WTC11 (cell line): ENCODE measurements at regions not wholly inside any gene's neighbourhood (a gene's known extent, or its start where the extent isn't known, plus 50 kb on each side); places are given as distances from the start of the nearest gene placed in this dataset.

ENCODE experiments used
- ATAC-seq: fragments of 200-7000 bp; cut with Tn5 transposase; 2 replicates; pipeline ENCODE4 v1.10.0; 2021; ENCODE audit warnings: mild to moderate bottlenecking, moderate library complexity
- CTCF ChIA-PET: fragments of 300-600 bp; sonication (Branson Sonifier 250); formaldehyde crosslinking; loops from one replicate; lab custom pipeline; 2021; ENCODE audit warnings: antibody characterized with exemption; lab: Charles Lee
- POLR2A ChIA-PET: fragments of 350-600 bp; sonication (Branson Sonifier 250); formaldehyde crosslinking; loops from one replicate; lab custom pipeline; 2021; ENCODE audit warnings: antibody characterized with exemption; lab: Charles Lee
- DNase-seq: peaks from one replicate; pipeline ENCODE4 v3.0.0; 2021; ENCODE audit warnings: low spot score
- H3K27ac Mint-ChIP-seq: 2 replicates; pipeline ENCODE4 v1.8.0; 2021; ENCODE audit warnings: mixed read lengths
- H3K27me3 Mint-ChIP-seq: 2 replicates; pipeline ENCODE4 v1.8.0; 2021; ENCODE audit warnings: low read depth, mild to moderate bottlenecking, moderate library complexity, mixed read lengths
- H3K36me3 Mint-ChIP-seq: 2 replicates; pipeline ENCODE4 v1.8.0; 2021; ENCODE audit warnings: mixed read lengths
- H3K4me1 Mint-ChIP-seq: 2 replicates; pipeline ENCODE4 v1.8.0; 2022; ENCODE audit warnings: mixed read lengths
- H3K4me3 Mint-ChIP-seq: 2 replicates; pipeline ENCODE4 v1.8.0; 2021; ENCODE audit warnings: mild to moderate bottlenecking, moderate library complexity, mixed read lengths
- H3K9me3 Mint-ChIP-seq: 2 replicates; pipeline ENCODE4 v1.8.0; 2021; ENCODE audit warnings: mixed read lengths
- ARID4B ChIP-seq: sonication (generic); formaldehyde crosslinking; IDR thresholded peaks from 2 replicates; pipeline ENCODE4 v1.8.0; 2023; ENCODE audit warnings: missing genetic modification reagents, mild to moderate bottlenecking, borderline replicate concordance
- CBFB ChIP-seq: sonication (generic); formaldehyde crosslinking; IDR thresholded peaks from 2 replicates; pipeline ENCODE4 v1.8.1; 2022; ENCODE audit warnings: mild to moderate bottlenecking, low read depth, missing genetic modification reagents
- ELF4 ChIP-seq: sonication (generic); formaldehyde crosslinking; IDR thresholded peaks from 2 replicates; pipeline ENCODE4 v1.8.1; 2022; ENCODE audit warnings: low read depth, mild to moderate bottlenecking, moderate library complexity, missing genetic modification reagents
- ESRRA ChIP-seq: sonication (generic); formaldehyde crosslinking; IDR thresholded peaks from 2 replicates; pipeline ENCODE4 v1.8.1; 2022; ENCODE audit warnings: mild to moderate bottlenecking, missing genetic modification reagents, borderline replicate concordance
- FOXJ3 ChIP-seq: sonication (generic); formaldehyde crosslinking; IDR thresholded peaks from 2 replicates; pipeline ENCODE4 v1.9.0; 2021; ENCODE audit warnings: missing genetic modification reagents, mild to moderate bottlenecking, borderline replicate concordance
- GRHL2 ChIP-seq: fragments of 250-450 bp; sonication (Bioruptor Pico); IDR thresholded peaks from 2 replicates; pipeline ENCODE4 v1.8.0; 2022; ENCODE audit warnings: mild to moderate bottlenecking, moderate library complexity; ENCODE audit not compliant: insufficient replicate concordance, severe bottlenecking
- JUN ChIP-seq: sonication (generic); formaldehyde crosslinking; IDR thresholded peaks from 2 replicates; pipeline ENCODE4 v1.8.0; 2023; ENCODE audit warnings: mild to moderate bottlenecking, missing genetic modification reagents
- MAX ChIP-seq: sonication (generic); formaldehyde crosslinking; IDR thresholded peaks from 2 replicates; pipeline ENCODE4 v1.8.0; 2022; ENCODE audit warnings: mild to moderate bottlenecking, missing genetic modification reagents
- MLX ChIP-seq: sonication (generic); formaldehyde crosslinking; IDR thresholded peaks from 2 replicates; pipeline ENCODE4 v1.8.1; 2023; ENCODE audit warnings: mild to moderate bottlenecking, missing genetic modification reagents, moderate library complexity
- MXD4 ChIP-seq: fragments of 250-450 bp; sonication (Bioruptor Pico); IDR thresholded peaks from 2 replicates; pipeline ENCODE4 v1.8.0; 2021; ENCODE audit warnings: mild to moderate bottlenecking, moderate library complexity, borderline replicate concordance
- MYBL2 ChIP-seq: sonication (generic); formaldehyde crosslinking; IDR thresholded peaks from 2 replicates; pipeline ENCODE4 v1.8.1; 2023; ENCODE audit warnings: mild to moderate bottlenecking, moderate library complexity, missing genetic modification reagents
- NFATC4 ChIP-seq: fragments of 250-450 bp; sonication (Bioruptor Pico); IDR thresholded peaks from 2 replicates; pipeline ENCODE4 v1.9.0; 2021; ENCODE audit warnings: mild to moderate bottlenecking
- NR1H2 ChIP-seq: sonication (generic); formaldehyde crosslinking; IDR thresholded peaks from 2 replicates; pipeline ENCODE4 v1.9.0; 2021; ENCODE audit warnings: mild to moderate bottlenecking, moderate library complexity, missing genetic modification reagents
- NR3C1 ChIP-seq: sonication (generic); formaldehyde crosslinking; conservative IDR thresholded peaks from 2 replicates; pipeline ENCODE4 v1.8.1; 2023; ENCODE audit warnings: low read depth, mild to moderate bottlenecking, missing genetic modification reagents
- RELA ChIP-seq: sonication (generic); formaldehyde crosslinking; IDR thresholded peaks from 2 replicates; pipeline ENCODE4 v1.8.1; 2022; ENCODE audit warnings: missing genetic modification reagents, mild to moderate bottlenecking, borderline replicate concordance
- RORB ChIP-seq: fragments of 250-450 bp; sonication (Bioruptor Pico); IDR thresholded peaks from 2 replicates; pipeline ENCODE4 v1.9.0; 2021; ENCODE audit warnings: mild to moderate bottlenecking
- SMAD4 ChIP-seq: sonication (generic); formaldehyde crosslinking; IDR thresholded peaks from 2 replicates; pipeline ENCODE4 v1.8.0; 2022; ENCODE audit warnings: mild to moderate bottlenecking, missing genetic modification reagents
- SP1 ChIP-seq: sonication (generic); formaldehyde crosslinking; conservative IDR thresholded peaks from 2 replicates; pipeline ENCODE4 v1.8.1; 2022; ENCODE audit warnings: missing genetic modification reagents
- TCF7 ChIP-seq: sonication (generic); formaldehyde crosslinking; IDR thresholded peaks from 2 replicates; pipeline ENCODE4 v1.8.0; 2022; ENCODE audit warnings: mild to moderate bottlenecking, low read depth, missing genetic modification reagents, moderate library complexity
- TEAD4 ChIP-seq: sonication (generic); formaldehyde crosslinking; IDR thresholded peaks from 2 replicates; pipeline ENCODE4 v1.8.0; 2022; ENCODE audit warnings: mild to moderate bottlenecking, missing genetic modification reagents
- ZMAT4 ChIP-seq: fragments of 250-450 bp; sonication (Bioruptor Pico); IDR thresholded peaks from 2 replicates; pipeline ENCODE4 v1.9.0; 2021; ENCODE audit warnings: mild to moderate bottlenecking
- ZNF219 ChIP-seq: sonication (generic); formaldehyde crosslinking; IDR thresholded peaks from 2 replicates; pipeline ENCODE4 v1.8.0; 2023; ENCODE audit warnings: missing genetic modification reagents, mild to moderate bottlenecking, borderline replicate concordance
- ZNF232 ChIP-seq: sonication (generic); formaldehyde crosslinking; IDR thresholded peaks from 2 replicates; pipeline ENCODE4 v1.8.0; 2022; ENCODE audit warnings: mild to moderate bottlenecking, missing genetic modification reagents
- ZNF263 ChIP-seq: sonication (generic); formaldehyde crosslinking; IDR thresholded peaks from 2 replicates; pipeline ENCODE4 v1.8.1; 2022; ENCODE audit warnings: low read depth, mild to moderate bottlenecking, moderate library complexity, missing genetic modification reagents

- Mint-ChIP-seq H3K27ac (no peak overlapping the region; the same call in 1 of the 2 replicates), H3K4me3 (no peak overlapping the region), H3K4me1 (peaks cover 14% of the 10 kb centered on the region), H3K9me3 (peaks cover 16% of the 10 kb centered on the region), H3K27me3 (no peaks in the 10 kb centered on the region), H3K36me3 (no peaks in the 10 kb centered on the region; the same call in 1 of the 2 replicates)
- DNase-seq (no peak), ATAC-seq (no peak)
- ChIA-PET CTCF (no interaction called here), POLR2A (no interaction called here)
- TF ChIP-seq JUN (no peak), SP1 (CRISPR knock-in tag) (no peak), ZNF232 (no peak), NR1H2 (CRISPR knock-in tag) (no peak), MXD4 (CRISPR knock-in tag) (no peak), NFATC4 (CRISPR knock-in tag) (no peak), RORB (CRISPR knock-in tag) (no peak), MAX (CRISPR knock-in tag) (no peak)
These were observed 211.5 kb upstream of the CSNK1A1L start for GRCh38 chr13:37316935-37317334.

GRCh38 chr13:37313372-37313771 lies 207.9 kb upstream of the CSNK1A1L start:
- ChIA-PET POLR2A (no interaction called here), CTCF (no interaction called here)
- H3K9me3 Mint-ChIP-seq = no peaks in the 10 kb centered on the region
- TF ChIP-seq ZNF219 (CRISPR knock-in tag) (no peak), ELF4 (no peak), CBFB (CRISPR knock-in tag) (no peak), FOXJ3 (CRISPR knock-in tag) (no peak), ESRRA (CRISPR knock-in tag) (no peak), ARID4B (CRISPR knock-in tag) (no peak), SMAD4 (CRISPR knock-in tag) (no peak)
- no peak overlapping the region for H3K4me3 Mint-ChIP-seq
- H3K27ac Mint-ChIP-seq = no peak overlapping the region
- no peaks in the 10 kb centered on the region for H3K27me3 Mint-ChIP-seq
- ATAC-seq (no peak), DNase-seq (no peak)
- H3K4me1 Mint-ChIP-seq = peaks cover 14% of the 10 kb centered on the region
- H3K36me3 Mint-ChIP-seq = no peaks in the 10 kb centered on the region

GRCh38 chr13:37306778-37307544 lies 201.5 kb upstream of the CSNK1A1L start:
- H3K27ac Mint-ChIP-seq = no peak overlapping the region
- POLR2A ChIA-PET = no interaction called here
- no peak for TF ChIP-seq RELA (CRISPR knock-in tag)
- TF ChIP-seq ZMAT4 = no peak
- no peak for TF ChIP-seq MYBL2 (CRISPR knock-in tag)
- no peak for TF ChIP-seq SMAD4 (CRISPR knock-in tag)
- no peak for TF ChIP-seq GRHL2 (CRISPR knock-in tag)
- no peak for TF ChIP-seq MLX (CRISPR knock-in tag)
- TF ChIP-seq ELF4 = no peak
- TF ChIP-seq TEAD4 = no peak
- no peak for TF ChIP-seq NR3C1 (CRISPR knock-in tag)
- TF ChIP-seq JUN = no peak
- no peak for TF ChIP-seq ZNF263 (CRISPR knock-in tag)
- TF ChIP-seq TCF7 (CRISPR knock-in tag) = no peak
- TF ChIP-seq, all 79 proteins: peak for 0
- DNase-seq = no peak
- Mint-ChIP-seq H3K4me3 (no peak overlapping the region), H3K9me3 (no peaks in the 10 kb centered on the region), H3K36me3 (no peaks in the 10 kb centered on the region), H3K27me3 (no peaks in the 10 kb centered on the region), H3K4me1 (peaks cover 20% of the 10 kb centered on the region)
- CTCF ChIA-PET = no interaction called here
- ATAC-seq = no peak
